ENCODE measurements at regions not wholly inside any gene's neighbourhood (a gene's known extent, or its start where the extent isn't known, plus 50 kb on each side); places are given as distances from the start of the nearest gene placed in this dataset.

DNA sequence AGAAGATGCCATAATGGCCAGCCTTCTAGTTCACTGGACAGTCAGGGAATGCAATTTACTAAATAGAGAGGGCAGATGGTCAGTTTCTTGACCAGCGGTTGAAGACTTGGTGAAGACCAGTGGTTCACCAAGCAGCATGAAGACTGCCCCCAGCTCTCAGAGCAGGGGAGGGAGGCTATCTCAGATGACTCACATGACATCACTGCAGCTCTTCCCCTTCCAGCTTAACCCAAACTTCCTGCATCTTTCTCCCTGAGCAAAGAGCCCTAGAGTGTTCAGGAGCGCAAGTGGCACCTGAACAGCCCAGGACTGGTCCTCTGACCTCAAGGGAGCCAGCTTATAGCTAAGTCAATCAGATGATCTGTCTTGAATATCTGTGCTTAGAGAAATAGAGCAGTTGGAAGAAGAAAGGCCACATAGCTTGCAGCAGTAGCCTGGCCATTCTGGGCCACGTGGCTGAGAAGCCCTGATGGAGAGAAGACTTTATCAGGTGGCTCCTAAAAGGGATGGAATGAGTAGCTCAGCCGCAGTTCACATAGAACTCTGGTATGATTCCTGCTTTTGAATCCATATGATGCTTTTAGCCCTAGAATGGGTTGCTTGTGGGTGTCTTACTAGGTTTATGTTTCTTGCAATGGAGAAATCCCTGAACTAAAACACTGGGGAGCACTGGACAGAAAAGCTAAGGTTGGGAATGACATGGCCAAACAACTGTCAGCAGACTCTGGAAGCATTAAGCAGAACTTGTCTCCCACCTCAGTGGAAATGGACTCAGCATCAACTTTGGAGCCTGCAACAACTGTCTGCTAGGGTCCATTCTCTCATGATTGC lies 392.1 kb upstream of the CCL2 start:
- H2BK120ac ChIP-seq (ENCODE audit: low read depth, low read length), result no peak overlapping the region
- H3K79me1 ChIP-seq (ENCODE audit: low read depth in 1 of 2, low read length in 2 of 2), result no peaks in the 10 kb centered on the region
- H3K56ac ChIP-seq (ENCODE audit: extremely low read depth, insufficient read depth, low read length), result no peak overlapping the region
- no peaks in the 10 kb centered on the region for H3K36me3 ChIP-seq (ENCODE audit: control insufficient read depth, insufficient read depth, low read length)
- no peaks in the 10 kb centered on the region for H3K4me1 ChIP-seq (ENCODE audit: control insufficient read depth, insufficient read depth, low read length)
- H2BK20ac ChIP-seq (ENCODE audit: low read depth, low read length), result no peak overlapping the region
- H3K27me3 ChIP-seq (ENCODE audit: control insufficient read depth, insufficient read depth, low read length), result no peaks in the 10 kb centered on the region
- no peaks in the 10 kb centered on the region for H4K20me1 ChIP-seq (ENCODE audit: insufficient read depth, low read length)
- TF ChIP-seq MXI1 (IDR thresholded peaks at IDR 0.05; ENCODE audit: borderline replicate concordance, low read depth, low read length) (no peak), USF2 (IDR thresholded peaks at IDR 0.05; ENCODE audit: low read depth, low read length) (no peak), MAZ (IDR thresholded peaks at IDR 0.05; ENCODE audit: borderline replicate concordance, low read depth, low read length) (no peak), CHD1 (IDR thresholded peaks at IDR 0.05; ENCODE audit: low read depth, low read length) (no peak), MAFK (IDR thresholded peaks at IDR 0.05; ENCODE audit: low read depth, low read length) (no peak), NFE2L2 (IDR thresholded peaks at IDR 0.05; ENCODE audit: low read depth, low read length) (no peak), POLR2A (IDR thresholded peaks at IDR 0.05; ENCODE audit: low read depth, low read length) (no peak), FOS (IDR thresholded peaks at IDR 0.05; ENCODE audit: low read depth, low read length) (no peak), RFX5 (IDR thresholded peaks at IDR 0.05; ENCODE audit: low read depth, low read length) (no peak), SMC3 (IDR thresholded peaks at IDR 0.05; ENCODE audit: low read depth, low read length) (no peak), RCOR1 (IDR thresholded peaks at IDR 0.05; ENCODE audit: insufficient replicate concordance, low read length) (no peak), CEBPB (IDR thresholded peaks at IDR 0.05; ENCODE audit: low read depth, low read length) (no peak), RAD21 (IDR thresholded peaks at IDR 0.05; ENCODE audit: low read length) (no peak), BHLHE40 (IDR thresholded peaks at IDR 0.05; ENCODE audit: low read depth, low read length) (no peak)
- TF ChIP-seq, protein P1, sequence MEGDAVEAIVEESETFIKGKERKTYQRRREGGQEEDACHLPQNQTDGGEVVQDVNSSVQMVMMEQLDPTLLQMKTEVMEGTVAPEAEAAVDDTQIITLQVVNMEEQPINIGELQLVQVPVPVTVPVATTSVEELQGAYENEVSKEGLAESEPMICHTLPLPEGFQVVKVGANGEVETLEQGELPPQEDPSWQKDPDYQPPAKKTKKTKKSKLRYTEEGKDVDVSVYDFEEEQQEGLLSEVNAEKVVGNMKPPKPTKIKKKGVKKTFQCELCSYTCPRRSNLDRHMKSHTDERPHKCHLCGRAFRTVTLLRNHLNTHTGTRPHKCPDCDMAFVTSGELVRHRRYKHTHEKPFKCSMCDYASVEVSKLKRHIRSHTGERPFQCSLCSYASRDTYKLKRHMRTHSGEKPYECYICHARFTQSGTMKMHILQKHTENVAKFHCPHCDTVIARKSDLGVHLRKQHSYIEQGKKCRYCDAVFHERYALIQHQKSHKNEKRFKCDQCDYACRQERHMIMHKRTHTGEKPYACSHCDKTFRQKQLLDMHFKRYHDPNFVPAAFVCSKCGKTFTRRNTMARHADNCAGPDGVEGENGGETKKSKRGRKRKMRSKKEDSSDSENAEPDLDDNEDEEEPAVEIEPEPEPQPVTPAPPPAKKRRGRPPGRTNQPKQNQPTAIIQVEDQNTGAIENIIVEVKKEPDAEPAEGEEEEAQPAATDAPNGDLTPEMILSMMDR (conservative IDR thresholded peaks at IDR 0.05; ENCODE audit: low read depth, low read length), result no peak
- TF ChIP-seq, protein P2, sequence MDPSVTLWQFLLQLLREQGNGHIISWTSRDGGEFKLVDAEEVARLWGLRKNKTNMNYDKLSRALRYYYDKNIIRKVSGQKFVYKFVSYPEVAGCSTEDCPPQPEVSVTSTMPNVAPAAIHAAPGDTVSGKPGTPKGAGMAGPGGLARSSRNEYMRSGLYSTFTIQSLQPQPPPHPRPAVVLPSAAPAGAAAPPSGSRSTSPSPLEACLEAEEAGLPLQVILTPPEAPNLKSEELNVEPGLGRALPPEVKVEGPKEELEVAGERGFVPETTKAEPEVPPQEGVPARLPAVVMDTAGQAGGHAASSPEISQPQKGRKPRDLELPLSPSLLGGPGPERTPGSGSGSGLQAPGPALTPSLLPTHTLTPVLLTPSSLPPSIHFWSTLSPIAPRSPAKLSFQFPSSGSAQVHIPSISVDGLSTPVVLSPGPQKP (IDR thresholded peaks at IDR 0.05; ENCODE audit: borderline replicate concordance, low read depth, low read length), result no peak
- H3K4ac ChIP-seq (ENCODE audit: low read depth, low read length), result no peak overlapping the region
- dilution Hi-C loops (cut with HindIII; ENCODE audit: low sequenced_read_pairs, unreplicated experiment), result no loop called here
- H4K91ac ChIP-seq (ENCODE audit: insufficient read depth, low read depth, low read length), result no peak overlapping the region
- CTCF ChIA-PET, result no interaction called here
- no peak overlapping the region for H2AK9ac ChIP-seq (replicated peaks; ENCODE audit: low read depth, low read length, poor library complexity)
- no peak overlapping the region for H3K4me3 ChIP-seq (ENCODE audit: insufficient read depth, low read depth, low read length)
- H4K8ac ChIP-seq (ENCODE audit: low read depth in 2 of 2, low read length in 2 of 2), result no peak overlapping the region
- BruUV-seq (replicated peaks), result no TSS peak
- H3K4me2 ChIP-seq (ENCODE audit: low read depth, low read length), result no peak overlapping the region
- no peak overlapping the region for H3K9ac ChIP-seq (ENCODE audit: low read depth, low read length)
- H4K5ac ChIP-seq (ENCODE audit: low read depth, low read length), result no peak overlapping the region
- no peak overlapping the region for H3K14ac ChIP-seq (replicated peaks; ENCODE audit: low read depth, low read length)
- no peak overlapping the region for H3K23ac ChIP-seq (ENCODE audit: low read depth, low read length)
- POLR2A ChIA-PET (ENCODE audit: unreplicated experiment), result no interaction called here
- H3K9me3 ChIP-seq (ENCODE audit: control insufficient read depth, insufficient read depth, low read length), result no peaks in the 10 kb centered on the region
- in situ Hi-C loops (cut with MboI; ENCODE audit: low sequenced_read_pairs), result no loop called here
- no peak for ATAC-seq (ENCODE audit: low read depth)
- no peak overlapping the region for H2BK15ac ChIP-seq (ENCODE audit: low read depth, low read length)
- no CpG with 5 or more reads among the region's 4 CpGs for WGBS, 2 experiments (ENCODE audit: extremely low coverage in 2 of 2, insufficient read length in 1 of 2)
- no peak overlapping the region for H2BK5ac ChIP-seq (ENCODE audit: low read depth, low read length, poor library complexity, severe bottlenecking)
- H3K18ac ChIP-seq (ENCODE audit: low read depth, low read length), result no peak overlapping the region
- H2AK5ac ChIP-seq (ENCODE audit: low read depth, low read length), result no peak overlapping the region
- H2AFZ ChIP-seq (replicated peaks; ENCODE audit: low read length, poor library complexity), result no peak overlapping the region
- H3K9me1 ChIP-seq (ENCODE audit: insufficient read depth, low read length), result no peaks in the 10 kb centered on the region
- no peak for DNase-seq
- intact Hi-C loops (cut with micrococcal nuclease), result no loop called here
- H3K27ac ChIP-seq (ENCODE audit: insufficient read depth, low read length), result no peak overlapping the region

All from IMR-90 (cell line).